ENCODE measurements at regions not wholly inside any gene's neighbourhood (a gene's known extent, or its start where the extent isn't known, plus 50 kb on each side); places are given as distances from the start of the nearest gene placed in this dataset.

DNA sequence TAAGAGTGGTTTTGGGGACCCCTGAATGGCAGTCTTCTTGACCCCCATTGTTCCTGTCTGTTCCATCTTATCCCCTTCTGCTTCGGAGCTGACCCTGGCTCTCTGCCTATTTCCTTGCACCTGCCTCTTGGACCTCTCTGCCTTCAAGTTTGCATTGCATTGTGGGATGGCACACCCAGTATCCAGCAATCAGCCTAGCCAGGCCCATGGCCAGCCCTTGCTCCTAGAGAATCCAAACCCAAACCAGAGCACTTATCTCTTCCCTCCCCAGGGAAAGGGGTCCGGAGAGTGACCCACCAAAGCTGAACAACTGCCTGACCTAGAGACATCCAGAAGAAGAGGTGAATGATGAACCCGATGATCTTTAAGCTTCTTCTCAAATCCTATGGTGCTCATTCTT, 607.3 kb upstream of the CADM1 start:
- no peak for DNase-seq (ENCODE audit: low spot score)
- no peak for TF ChIP-seq CTCF (IDR thresholded peaks at IDR 0.05; ENCODE audit: unreplicated experiment)
- Mint-ChIP-seq H3K9me3 (ENCODE audit: unreplicated experiment) (no peaks in the 10 kb centered on the region), H3K4me1 (ENCODE audit: unreplicated experiment) (no peaks in the 10 kb centered on the region), H3K27ac (ENCODE audit: unreplicated experiment) (no peak overlapping the region), H3K4me3 (ENCODE audit: unreplicated experiment) (no peak overlapping the region), H3K36me3 (ENCODE audit: low read depth, unreplicated experiment) (peaks cover 3% of the 10 kb centered on the region), H3K27me3 (ENCODE audit: unreplicated experiment) (peaks cover 6% of the 10 kb centered on the region)

DNA sequence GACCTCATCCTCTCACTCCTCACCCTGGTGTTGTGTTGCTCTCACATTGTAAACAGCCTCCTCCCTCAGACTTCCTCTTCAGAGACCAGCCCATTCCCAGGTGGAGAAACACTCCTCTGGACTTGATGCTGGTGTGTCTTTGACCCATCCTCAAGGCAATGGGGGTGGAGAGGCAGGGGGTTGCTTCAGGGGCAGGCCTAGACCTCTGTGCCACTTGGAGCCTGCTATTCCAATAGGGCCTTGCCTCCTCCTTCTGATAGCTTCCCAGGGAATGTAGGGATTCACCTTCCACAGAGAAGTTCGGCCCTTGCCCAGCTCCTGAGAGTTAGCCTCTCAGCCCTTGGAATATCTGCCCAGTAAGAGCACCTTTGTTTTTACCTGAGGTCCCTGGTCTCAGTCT, 606.6 kb upstream of the CADM1 start:
- Mint-ChIP-seq H3K4me3 (ENCODE audit: unreplicated experiment) (no peak overlapping the region), H3K27ac (ENCODE audit: unreplicated experiment) (no peak overlapping the region), H3K27me3 (ENCODE audit: unreplicated experiment) (peaks cover 6% of the 10 kb centered on the region)

DNA sequence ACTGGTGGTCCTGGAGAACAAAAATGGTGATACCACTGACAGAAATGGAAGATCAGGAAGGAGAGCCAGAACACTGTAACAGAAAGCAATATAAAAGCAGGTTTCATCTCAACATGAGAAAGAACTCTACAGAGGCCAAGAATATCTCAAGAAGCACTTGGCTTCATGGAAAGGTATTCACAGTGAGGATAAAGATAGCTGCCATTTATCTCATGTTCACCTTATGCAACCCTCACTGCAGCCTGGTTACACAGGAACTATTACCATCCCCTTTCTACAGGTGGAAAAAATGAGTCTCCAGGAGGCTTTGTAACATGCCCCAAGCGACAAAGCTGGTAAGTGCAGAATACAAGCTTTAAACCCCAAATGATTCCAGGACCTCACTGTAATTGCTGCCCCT, 606.1 kb upstream of the CADM1 start:
- DNase-seq (ENCODE audit: low spot score) = no peak
- no peak overlapping the region for H3K4me3 Mint-ChIP-seq (ENCODE audit: unreplicated experiment)
- peaks cover 6% of the 10 kb centered on the region for H3K27me3 Mint-ChIP-seq (ENCODE audit: unreplicated experiment)
- H3K9me3 Mint-ChIP-seq (ENCODE audit: unreplicated experiment) = no peaks in the 10 kb centered on the region
- TF ChIP-seq CTCF (IDR thresholded peaks at IDR 0.05; ENCODE audit: unreplicated experiment) = no peak
- peaks cover 3% of the 10 kb centered on the region for H3K36me3 Mint-ChIP-seq (ENCODE audit: low read depth, unreplicated experiment)
- no peaks in the 10 kb centered on the region for H3K4me1 Mint-ChIP-seq (ENCODE audit: unreplicated experiment)
- no peak overlapping the region for H3K27ac Mint-ChIP-seq (ENCODE audit: unreplicated experiment)

More for the DNA sequence above, 606.6 kb upstream of the CADM1 start:
- H3K4me1 Mint-ChIP-seq (ENCODE audit: unreplicated experiment) = no peaks in the 10 kb centered on the region
- DNase-seq (ENCODE audit: low spot score) = no peak
- peaks cover 3% of the 10 kb centered on the region for H3K36me3 Mint-ChIP-seq (ENCODE audit: low read depth, unreplicated experiment)
- H3K9me3 Mint-ChIP-seq (ENCODE audit: unreplicated experiment) = no peaks in the 10 kb centered on the region
- no peak for TF ChIP-seq CTCF (IDR thresholded peaks at IDR 0.05; ENCODE audit: unreplicated experiment)

GRCh38 chr11:116109228-116109627, 605.0 kb upstream of the CADM1 start:
- Mint-ChIP-seq H3K36me3 (ENCODE audit: low read depth, unreplicated experiment) (peaks cover 3% of the 10 kb centered on the region), H3K27me3 (ENCODE audit: unreplicated experiment) (peaks cover 5% of the 10 kb centered on the region), H3K4me1 (ENCODE audit: unreplicated experiment) (peaks cover 6% of the 10 kb centered on the region), H3K27ac (ENCODE audit: unreplicated experiment) (no peak overlapping the region), H3K4me3 (ENCODE audit: unreplicated experiment) (no peak overlapping the region), H3K9me3 (ENCODE audit: unreplicated experiment) (no peaks in the 10 kb centered on the region)
- no peak for TF ChIP-seq CTCF (IDR thresholded peaks at IDR 0.05; ENCODE audit: unreplicated experiment)
- DNase-seq (ENCODE audit: low spot score) = no peak

DNA sequence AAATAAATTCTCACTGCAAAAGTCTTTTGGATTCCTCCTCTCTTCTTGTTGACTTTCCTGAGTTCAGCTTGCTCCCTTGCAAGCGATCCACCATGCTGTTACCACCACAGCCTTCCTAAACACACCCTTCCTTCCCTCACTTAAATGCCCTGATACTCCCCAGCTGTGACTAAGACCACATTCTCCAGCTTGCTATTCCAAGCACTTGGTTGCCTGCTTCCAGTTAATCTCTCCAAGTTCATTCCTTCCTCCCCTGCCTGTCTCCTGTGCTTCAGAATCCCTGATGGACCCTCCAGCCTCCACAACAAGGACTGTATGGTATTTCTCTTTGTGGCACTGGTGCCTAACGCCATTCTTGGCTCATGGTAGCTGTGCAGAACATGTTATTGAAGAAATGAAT, 603.9 kb upstream of the CADM1 start:
- no peak for DNase-seq (ENCODE audit: low spot score)
- Mint-ChIP-seq H3K27me3 (ENCODE audit: unreplicated experiment) (peaks cover 5% of the 10 kb centered on the region), H3K4me3 (ENCODE audit: unreplicated experiment) (no peak overlapping the region), H3K4me1 (ENCODE audit: unreplicated experiment) (peaks cover 6% of the 10 kb centered on the region), H3K27ac (ENCODE audit: unreplicated experiment) (no peak overlapping the region), H3K9me3 (ENCODE audit: unreplicated experiment) (no peaks in the 10 kb centered on the region), H3K36me3 (ENCODE audit: low read depth, unreplicated experiment) (no peaks in the 10 kb centered on the region)
- no peak for TF ChIP-seq CTCF (IDR thresholded peaks at IDR 0.05; ENCODE audit: unreplicated experiment)

Measured in endothelial cell (in vitro differentiated cells).